ENCODE measurements at regions not wholly inside any gene's neighbourhood (a gene's known extent, or its start where the extent isn't known, plus 50 kb on each side); places are given as distances from the start of the nearest gene placed in this dataset.

DNA sequence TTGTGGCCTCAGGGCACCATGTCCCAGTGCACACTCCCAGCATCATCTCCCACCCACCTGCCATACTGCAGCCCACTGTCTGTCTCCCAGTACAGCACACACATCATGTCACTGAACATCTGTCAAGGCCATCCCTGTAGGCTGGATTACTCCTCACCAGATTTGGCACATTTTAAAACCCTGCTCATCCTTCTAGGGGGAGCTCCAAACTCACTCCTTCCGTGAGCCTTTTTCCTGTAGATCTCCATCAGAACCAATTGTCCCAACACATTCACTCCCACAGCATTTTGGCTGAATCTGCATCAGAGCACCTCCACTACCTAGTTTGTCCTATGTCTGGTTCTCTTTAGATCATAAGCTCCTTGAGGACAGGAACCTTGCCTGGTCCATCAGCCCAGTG, 58.6 kb upstream of the GRIK3 start:
- no peaks in the 10 kb centered on the region for H4K20me1 ChIP-seq (ENCODE audit: insufficient read depth, poor library complexity, severe bottlenecking)
- H3K9me3 ChIP-seq (ENCODE audit: low read depth): no peaks in the 10 kb centered on the region
- peaks cover 7% of the 10 kb centered on the region for H3K27me3 ChIP-seq
- H2AFZ ChIP-seq: no peak overlapping the region
- WGBS (ENCODE audit: low lambda C conversion rate, missing lambda C conversion rate): 58% methylated on average over 1 of the region's 1 CpG
- no peak for DNase-seq (ENCODE audit: low spot score)
- no peaks in the 10 kb centered on the region for H3K4me1 ChIP-seq (ENCODE audit: insufficient read depth)
- no peak overlapping the region for H3K4me2 ChIP-seq
- H3K79me2 ChIP-seq: no peaks in the 10 kb centered on the region
- no peaks in the 10 kb centered on the region for H3K36me3 ChIP-seq (replicated peaks; ENCODE audit: insufficient read depth, low read depth)
- H3K9me2 ChIP-seq (replicated peaks; ENCODE audit: insufficient read depth): no peaks in the 10 kb centered on the region
- H3K27ac ChIP-seq: no peak overlapping the region
- TF ChIP-seq EZH2 (IDR thresholded peaks at IDR 0.05; ENCODE audit: borderline replicate concordance) (no peak), EZH2phosphoT487 (IDR thresholded peaks at IDR 0.05; ENCODE audit: low read depth, severe bottlenecking, unreplicated experiment) (no peak)
- TF ChIP-seq, protein P1, sequence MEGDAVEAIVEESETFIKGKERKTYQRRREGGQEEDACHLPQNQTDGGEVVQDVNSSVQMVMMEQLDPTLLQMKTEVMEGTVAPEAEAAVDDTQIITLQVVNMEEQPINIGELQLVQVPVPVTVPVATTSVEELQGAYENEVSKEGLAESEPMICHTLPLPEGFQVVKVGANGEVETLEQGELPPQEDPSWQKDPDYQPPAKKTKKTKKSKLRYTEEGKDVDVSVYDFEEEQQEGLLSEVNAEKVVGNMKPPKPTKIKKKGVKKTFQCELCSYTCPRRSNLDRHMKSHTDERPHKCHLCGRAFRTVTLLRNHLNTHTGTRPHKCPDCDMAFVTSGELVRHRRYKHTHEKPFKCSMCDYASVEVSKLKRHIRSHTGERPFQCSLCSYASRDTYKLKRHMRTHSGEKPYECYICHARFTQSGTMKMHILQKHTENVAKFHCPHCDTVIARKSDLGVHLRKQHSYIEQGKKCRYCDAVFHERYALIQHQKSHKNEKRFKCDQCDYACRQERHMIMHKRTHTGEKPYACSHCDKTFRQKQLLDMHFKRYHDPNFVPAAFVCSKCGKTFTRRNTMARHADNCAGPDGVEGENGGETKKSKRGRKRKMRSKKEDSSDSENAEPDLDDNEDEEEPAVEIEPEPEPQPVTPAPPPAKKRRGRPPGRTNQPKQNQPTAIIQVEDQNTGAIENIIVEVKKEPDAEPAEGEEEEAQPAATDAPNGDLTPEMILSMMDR (IDR thresholded peaks at IDR 0.05; ENCODE audit: poor library complexity): no peak
- no peak overlapping the region for H3K4me3 ChIP-seq

DNA sequence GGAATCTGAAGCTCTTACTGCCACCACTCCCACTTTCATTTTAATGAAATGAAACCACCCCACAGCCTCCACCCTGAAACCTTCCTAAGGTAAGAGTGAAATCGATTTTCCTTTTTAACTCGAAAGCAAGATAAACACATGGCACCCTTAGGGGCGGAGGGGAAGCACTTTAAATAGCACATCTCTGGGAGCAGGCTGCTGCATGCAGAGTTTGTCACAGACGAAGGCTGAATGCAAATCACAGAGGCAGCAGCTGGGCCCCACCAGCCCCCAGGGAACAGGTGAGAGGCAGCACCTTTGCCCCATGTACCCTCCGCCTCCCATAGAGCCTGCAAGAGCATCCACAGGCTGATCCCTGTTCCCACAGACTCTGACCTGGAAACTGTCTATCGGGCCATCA, 60.0 kb upstream of the GRIK3 start:
- H3K27ac ChIP-seq: no peak overlapping the region
- H3K9me3 ChIP-seq (ENCODE audit: low read depth): no peaks in the 10 kb centered on the region
- no peaks in the 10 kb centered on the region for H3K79me2 ChIP-seq
- H3K4me1 ChIP-seq (ENCODE audit: insufficient read depth): no peaks in the 10 kb centered on the region
- WGBS (ENCODE audit: low lambda C conversion rate, missing lambda C conversion rate): 59% methylated on average over 6 of the region's 6 CpGs
- TF ChIP-seq EZH2 (IDR thresholded peaks at IDR 0.05; ENCODE audit: borderline replicate concordance) (no peak), EZH2phosphoT487 (IDR thresholded peaks at IDR 0.05; ENCODE audit: low read depth, severe bottlenecking, unreplicated experiment) (no peak)
- TF ChIP-seq, protein P1 (IDR thresholded peaks at IDR 0.05; ENCODE audit: poor library complexity): no peak
- no peak overlapping the region for H2AFZ ChIP-seq
- H3K36me3 ChIP-seq (replicated peaks; ENCODE audit: insufficient read depth, low read depth): no peaks in the 10 kb centered on the region
- no peak overlapping the region for H3K4me3 ChIP-seq
- no peak overlapping the region for H3K4me2 ChIP-seq
- H3K27me3 ChIP-seq: peaks cover 7% of the 10 kb centered on the region
- no peak for DNase-seq (ENCODE audit: low spot score)
- H3K9me2 ChIP-seq (replicated peaks; ENCODE audit: insufficient read depth): no peaks in the 10 kb centered on the region
- H4K20me1 ChIP-seq (ENCODE audit: insufficient read depth, poor library complexity, severe bottlenecking): no peaks in the 10 kb centered on the region

DNA sequence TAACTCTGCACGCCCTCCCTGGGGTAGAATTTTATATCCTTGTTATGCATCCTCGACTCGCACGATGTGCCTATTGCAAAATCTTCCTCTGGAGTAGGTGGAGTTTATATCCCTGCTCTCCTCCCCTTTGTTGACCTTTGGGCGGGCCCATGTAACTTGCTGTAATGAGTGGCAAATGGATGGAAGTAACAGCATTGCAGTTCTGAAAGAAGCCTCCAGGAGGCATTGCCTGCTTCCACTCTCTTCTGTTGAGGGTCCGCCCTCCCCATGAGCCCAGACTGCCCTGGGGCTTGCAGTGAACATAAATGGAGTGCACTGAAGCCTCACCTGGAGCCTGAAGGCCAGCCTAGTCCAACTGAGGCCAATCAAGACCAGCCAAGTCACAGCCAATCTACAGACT, 62.2 kb upstream of the GRIK3 start:
- TF ChIP-seq EZH2 (IDR thresholded peaks at IDR 0.05; ENCODE audit: borderline replicate concordance) (no peak), EZH2phosphoT487 (IDR thresholded peaks at IDR 0.05; ENCODE audit: low read depth, severe bottlenecking, unreplicated experiment) (no peak)
- TF ChIP-seq, protein P1 (IDR thresholded peaks at IDR 0.05; ENCODE audit: poor library complexity): no peak
- DNase-seq (ENCODE audit: low spot score): no peak
- Histone ChIP-seq H3K27me3 (peaks cover 7% of the 10 kb centered on the region), H4K20me1 (ENCODE audit: insufficient read depth, poor library complexity, severe bottlenecking) (no peaks in the 10 kb centered on the region), H3K9me2 (replicated peaks; ENCODE audit: insufficient read depth) (no peaks in the 10 kb centered on the region), H3K4me1 (ENCODE audit: insufficient read depth) (no peaks in the 10 kb centered on the region), H3K36me3 (replicated peaks; ENCODE audit: insufficient read depth, low read depth) (no peaks in the 10 kb centered on the region), H3K27ac (no peak overlapping the region), H3K4me2 (no peak overlapping the region), H3K79me2 (no peaks in the 10 kb centered on the region), H3K4me3 (no peak overlapping the region), H2AFZ (no peak overlapping the region), H3K9me3 (ENCODE audit: low read depth) (no peaks in the 10 kb centered on the region)
- WGBS (ENCODE audit: low lambda C conversion rate, missing lambda C conversion rate): 81% methylated on average over 6 of the region's 6 CpGs

DNA sequence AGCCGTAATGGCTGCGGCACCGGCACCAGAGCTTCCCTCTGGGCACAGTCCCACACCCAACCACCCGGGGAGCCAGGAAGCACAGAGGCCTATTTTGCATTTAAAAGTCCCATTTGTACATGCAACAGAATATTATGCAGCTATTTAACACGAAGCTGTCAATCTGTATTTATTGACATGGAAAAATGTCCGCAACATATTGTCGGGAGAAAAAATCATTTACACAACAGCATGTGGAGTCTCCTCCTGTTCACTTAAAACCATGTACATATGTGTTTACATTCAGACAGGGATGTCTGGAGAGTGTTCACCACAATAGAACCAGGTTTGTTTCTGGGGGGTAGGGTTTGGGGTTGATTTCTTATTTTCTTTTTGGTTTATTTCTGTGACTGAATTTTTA, 63.4 kb upstream of the GRIK3 start:
- no peaks in the 10 kb centered on the region for H4K20me1 ChIP-seq (ENCODE audit: insufficient read depth, poor library complexity, severe bottlenecking)
- no peaks in the 10 kb centered on the region for H3K4me1 ChIP-seq (ENCODE audit: insufficient read depth)
- peaks cover 15% of the 10 kb centered on the region for H3K27me3 ChIP-seq
- no peaks in the 10 kb centered on the region for H3K9me3 ChIP-seq (ENCODE audit: low read depth)
- H3K79me2 ChIP-seq: no peaks in the 10 kb centered on the region
- no peak overlapping the region for H2AFZ ChIP-seq
- TF ChIP-seq EZH2 (IDR thresholded peaks at IDR 0.05; ENCODE audit: borderline replicate concordance): no peak
- TF ChIP-seq EZH2phosphoT487 (IDR thresholded peaks at IDR 0.05; ENCODE audit: low read depth, severe bottlenecking, unreplicated experiment): no peak
- TF ChIP-seq, protein P1 (IDR thresholded peaks at IDR 0.05; ENCODE audit: poor library complexity): no peak
- H3K27ac ChIP-seq: no peak overlapping the region
- H3K36me3 ChIP-seq (replicated peaks; ENCODE audit: insufficient read depth, low read depth): no peaks in the 10 kb centered on the region
- H3K4me2 ChIP-seq: no peak overlapping the region
- H3K9me2 ChIP-seq (replicated peaks; ENCODE audit: insufficient read depth): no peaks in the 10 kb centered on the region
- no peak for DNase-seq (ENCODE audit: low spot score)
- no peak overlapping the region for H3K4me3 ChIP-seq
- 83% methylated on average over 6 of the region's 7 CpGs for WGBS (ENCODE audit: low lambda C conversion rate, missing lambda C conversion rate)

Measured in hepatocyte (in vitro differentiated cells).